HepG2 (cell line): ENCODE measurements at regions not wholly inside any gene's neighbourhood (a gene's known extent, or its start where the extent isn't known, plus 50 kb on each side); places are given as distances from the start of the nearest gene placed in this dataset.

Source experiments
- ATAC-seq: fragments of 200-7000 bp; cut with Tn5 transposase; 3 replicates; pipeline ENCODE4 v1.9.1; 2020; ENCODE audit warnings: mild to moderate bottlenecking, moderate library complexity
- BruUV-seq: library from RNA; stranded (reverse); fragments of 400-500 nt; replicated peaks from 2 replicates; lab custom pipeline; 2021; lab: Mats Ljungman, UMichigan
- CTCF ChIA-PET: fragments of 300-600 bp; formaldehyde crosslinking; extraction: SDS; loops from one replicate; lab custom pipeline; 2021; ENCODE audit warnings: low total read pairs, inconsistent platforms, low intra/inter-chr PET ratio; lab: Yijun Ruan, JAX
- POLR2A ChIA-PET: fragments of 350-600 bp; sonication (Branson Sonifier 250); formaldehyde crosslinking; loops from one replicate; lab custom pipeline; 2020; ENCODE audit warnings: antibody characterized with exemption, inconsistent platforms; lab: Yijun Ruan, JAX
- DNase-seq: peaks from one replicate; pipeline ENCODE4 v3.0.0-alpha.2; 2015; ENCODE audit warnings: low spot score
- FAIRE-seq: peaks from 3 replicates; lab custom pipeline; 2011; peaks lifted over from hg19 to GRCh38; lab: Jason Lieb, UNC
- H2AFZ ChIP-seq: one replicate; pipeline ENCODE4 v1.6.1; 2011; ENCODE audit warnings: low read length, inconsistent platforms
- H3K27ac ChIP-seq: fragments of 300-600 bp; 3 replicates; pipeline ENCODE4 v1.8.0; 2011; ENCODE audit warnings: mixed run types, mild to moderate bottlenecking, mixed read lengths, low read length, inconsistent platforms; ENCODE audit not compliant: insufficient read depth; ENCODE audit errors: extremely low read length
- H3K27me3 ChIP-seq, 2 experiments: fragments of 200-600 bp in 1 of 2; 2 replicates in 1 of 2; 3 replicates in 1 of 2; pipeline versions ENCODE4 v1.6.0 to v1.8.0; 2011; ENCODE audit warnings: low read length in 2 of 2, mild to moderate bottlenecking in 2 of 2, moderate library complexity in 2 of 2, inconsistent platforms in 1 of 2; ENCODE audit not compliant: insufficient read depth in 2 of 2, control insufficient read depth in 1 of 2
- H3K36me3 ChIP-seq, 2 experiments: fragments of 200-600 bp in 1 of 2; replicated peaks in 1 of 2; 2 replicates in 1 of 2; 3 replicates in 1 of 2; pipeline versions ENCODE4 v1.5.1 to v1.8.0; 2011; ENCODE audit warnings: low read length in 2 of 2, inconsistent platforms in 1 of 2; ENCODE audit not compliant: insufficient read depth in 2 of 2, control insufficient read depth in 1 of 2
- H3K4me1 ChIP-seq: 2 replicates; pipeline ENCODE4 v1.5.1; 2012; ENCODE audit warnings: low read length, inconsistent platforms; ENCODE audit not compliant: insufficient read depth
- H3K4me2 ChIP-seq: 2 replicates; pipeline ENCODE4 v1.6.0; 2011; ENCODE audit warnings: low read depth, low read length, inconsistent platforms
- H3K4me3 ChIP-seq, 3 experiments: fragments of 200-600 bp in 1 of 3; sonication (generic), shearing (Covaris generic) in 1 of 3; replicated peaks in 1 of 3; 2 replicates each; pipeline ENCODE4 v1.5.1; 2011 to 2016; ENCODE audit warnings: low read length in 3 of 3, inconsistent platforms in 2 of 3, low read depth in 2 of 3, mild to moderate bottlenecking in 2 of 3, control low read depth in 1 of 3, mixed read lengths in 1 of 3; ENCODE audit not compliant: insufficient read depth in 1 of 3
- H3K79me2 ChIP-seq: one replicate; pipeline ENCODE4 v1.6.1; 2011; ENCODE audit warnings: low read length, inconsistent platforms; ENCODE audit not compliant: insufficient read depth
- H3K9ac ChIP-seq: 2 replicates; pipeline ENCODE4 v1.6.0; 2011; ENCODE audit warnings: mild to moderate bottlenecking, low read depth, low read length, inconsistent platforms; ENCODE audit not compliant: insufficient read depth
- H3K9me3 ChIP-seq: 2 replicates; pipeline ENCODE4 v1.5.1; 2012; ENCODE audit warnings: mild to moderate bottlenecking, low read length
- H4K20me1 ChIP-seq: 2 replicates; pipeline ENCODE4 v1.6.0; 2011; ENCODE audit warnings: inconsistent platforms, mild to moderate bottlenecking, low read length, moderate library complexity; ENCODE audit not compliant: insufficient read depth
- CENPBD1 ChIP-seq: sonication (generic); formaldehyde crosslinking; IDR thresholded peaks from 2 replicates; pipeline ENCODE4 v1.8.0; 2022; ENCODE audit warnings: missing genetic modification reagents, low read depth, mild to moderate bottlenecking, borderline replicate concordance
- KLF13 ChIP-seq: sonication (generic); formaldehyde crosslinking; IDR thresholded peaks from 2 replicates; pipeline ENCODE4 v1.4.0; 2020; ENCODE audit warnings: mild to moderate bottlenecking, missing genetic modification reagents
- MAFF ChIP-seq: IDR thresholded peaks from 2 replicates; pipeline ENCODE4 v1.6.1; 2011; ENCODE audit warnings: low read depth, low read length, improper control_type of control experiment
- MAFG ChIP-seq: sonication (generic); formaldehyde crosslinking; IDR thresholded peaks from 2 replicates; pipeline ENCODE4 v1.5.1; 2020; ENCODE audit warnings: mild to moderate bottlenecking, missing genetic modification reagents
- RFX1 ChIP-seq: fragments of 450-650 bp; IDR thresholded peaks from 2 replicates; pipeline ENCODE4 v1.6.1; 2017
- TCF7 ChIP-seq: sonication (generic); IDR thresholded peaks from 2 replicates; pipeline ENCODE4 v1.6.1; 2016; ENCODE audit warnings: antibody characterized with exemption, low read depth
- THAP7 ChIP-seq: sonication (generic); formaldehyde crosslinking; IDR thresholded peaks from 2 replicates; pipeline ENCODE4 v1.8.1; 2023; ENCODE audit warnings: mild to moderate bottlenecking, missing genetic modification reagents
- ZBTB2 ChIP-seq: sonication (generic); formaldehyde crosslinking; IDR thresholded peaks from 2 replicates; pipeline ENCODE4 v1.8.0; 2022; ENCODE audit warnings: low read depth, missing genetic modification reagents
- ZMYM2 ChIP-seq: sonication (generic); formaldehyde crosslinking; IDR thresholded peaks from 2 replicates; pipeline ENCODE4 v1.8.0; 2022; ENCODE audit warnings: mild to moderate bottlenecking, missing genetic modification reagents
- ZMYM3 ChIP-seq: sonication (generic); formaldehyde crosslinking; IDR thresholded peaks from 2 replicates; pipeline ENCODE4 v1.5.1; 2020; ENCODE audit warnings: mild to moderate bottlenecking, missing genetic modification reagents
- ZNF512B ChIP-seq: sonication (generic); formaldehyde crosslinking; IDR thresholded peaks from 2 replicates; pipeline ENCODE4 v1.5.1; 2020; ENCODE audit warnings: missing genetic modification reagents, mild to moderate bottlenecking, borderline replicate concordance
- ZNF7 ChIP-seq: IDR thresholded peaks from 2 replicates; pipeline ENCODE4 v1.6.1; 2016; ENCODE audit warnings: missing biosample characterization, missing genetic modification reagents
- ZNF879 ChIP-seq: sonication (generic); formaldehyde crosslinking; IDR thresholded peaks from 2 replicates; pipeline ENCODE4 v1.8.1; 2023; ENCODE audit warnings: missing genetic modification reagents
- ZSCAN30 ChIP-seq: sonication (generic); formaldehyde crosslinking; IDR thresholded peaks from 2 replicates; pipeline ENCODE4 v1.5.0; 2020; ENCODE audit warnings: mild to moderate bottlenecking, missing genetic modification reagents
- WGBS: methylation state at CpG from one replicate; pipeline ENCODE4 v1.1.6; 2017; ENCODE audit warnings: low lambda C conversion rate; 5-methylcytosine and 5-hydroxymethylcytosine counted together
- in situ Hi-C: cut with HindIII; loops from 2 replicates; pipeline ENCODE4 v1.10.0; 2017; ENCODE audit warnings: low pct_unique_long_range_greater_than_20kb; ENCODE audit not compliant: extremely low pct_ligation_motif_present
- intact Hi-C: fragments of 100-400 bp; cut with micrococcal nuclease; formaldehyde crosslinking; loops from one replicate; pipeline ENCODE4 v1.10.0; 2022; ENCODE audit not compliant: unreplicated experiment

- 21% methylated on average over 3 of the region's 5 CpGs for WGBS
- FAIRE-seq = no peak
Measured at GRCh38 chr5:105350486-105351140, 1788.0 kb upstream of the NUDT12 start.

More at GRCh38 chr5:105350486-105351140, 1788.0 kb upstream of the NUDT12 start:
- intact Hi-C loops (no loop called here), in situ Hi-C loops (no loop called here)
- ATAC-seq (no peak), DNase-seq (no peak)
- Histone ChIP-seq H3K27ac (no peak overlapping the region), H3K27me3 (no peaks in the 10 kb centered on the region; a peak in 1 of 5 replicates), H3K4me3 (no peak overlapping the region), H3K4me2 (no peak overlapping the region), H3K36me3 (no peaks in the 10 kb centered on the region), H3K4me1 (no peaks in the 10 kb centered on the region), H2AFZ (no peak overlapping the region), H3K9ac (no peak overlapping the region), H4K20me1 (no peaks in the 10 kb centered on the region), H3K79me2 (no peaks in the 10 kb centered on the region), H3K9me3 (no peaks in the 10 kb centered on the region)
- ChIA-PET CTCF (no interaction called here), POLR2A (no interaction called here)
- TF ChIP-seq ZMYM3 (CRISPR knock-in tag) = no peak
- no peak for TF ChIP-seq CENPBD1 (CRISPR knock-in tag)
- TF ChIP-seq TCF7 = no peak
- no peak for TF ChIP-seq ZNF512B
- no peak for TF ChIP-seq ZSCAN30
- no peak for TF ChIP-seq ZMYM2
- no peak for TF ChIP-seq ZBTB2 (CRISPR knock-in tag)
- no peak for TF ChIP-seq MAFF
- TF ChIP-seq ZNF879 (CRISPR knock-in tag) = no peak
- TF ChIP-seq MAFG (CRISPR knock-in tag) = no peak
- no peak for TF ChIP-seq KLF13 (CRISPR knock-in tag)
- TF ChIP-seq THAP7 = no peak
- TF ChIP-seq RFX1 = no peak
- no peak for TF ChIP-seq ZNF7
- no TSS peak for BruUV-seq
